HCT116 (cell line): ENCODE measurements at regions not wholly inside any gene's neighbourhood (a gene's known extent, or its start where the extent isn't known, plus 50 kb on each side); places are given as distances from the start of the nearest gene placed in this dataset.

Experiments used
- EZH2 ChIP-seq: fragments of 200-600 bp; sonication (generic); IDR thresholded peaks from 2 replicates; pipeline ENCODE4 v1.6.1; 2017; ENCODE audit warnings: antibody characterized with exemption, mixed run types
- EZH2phosphoT487 ChIP-seq: fragments of 200-600 bp; IDR thresholded peaks from 2 replicates; pipeline ENCODE4 v1.6.1; 2018; ENCODE audit warnings: antibody characterized with exemption, borderline replicate concordance
- JUND ChIP-seq: IDR thresholded peaks from 2 replicates; pipeline ENCODE4 v1.6.1; 2012
- POLR2A ChIP-seq: IDR thresholded peaks from 2 replicates; pipeline ENCODE4 v1.7.0; 2011; ENCODE audit warnings: borderline replicate concordance; ENCODE audit not compliant: insufficient read depth, insufficient read length; ENCODE audit errors: extremely low read depth
- POLR2AphosphoS5 ChIP-seq: IDR thresholded peaks from 2 replicates; pipeline ENCODE4 v1.6.1; 2011; ENCODE audit warnings: mild to moderate bottlenecking, low read depth, low read length, moderate library complexity
- RAD21 ChIP-seq: IDR thresholded peaks from 2 replicates; pipeline ENCODE4 v1.6.1; 2012; ENCODE audit warnings: low read depth, mild to moderate bottlenecking
- REST ChIP-seq: IDR thresholded peaks from 2 replicates; pipeline ENCODE4 v1.6.1; 2012; ENCODE audit warnings: low read depth
- SP1 ChIP-seq: IDR thresholded peaks from 2 replicates; pipeline ENCODE4 v1.6.1; 2012; ENCODE audit warnings: low read depth
- SRF ChIP-seq: IDR thresholded peaks from 2 replicates; pipeline ENCODE4 v1.6.1; 2012; ENCODE audit warnings: low read depth
- TCF7L2 ChIP-seq: IDR thresholded peaks from 2 replicates; pipeline ENCODE4 v1.7.0; 2011; ENCODE audit warnings: borderline replicate concordance, inconsistent platforms; ENCODE audit not compliant: insufficient read depth, insufficient read length; ENCODE audit errors: extremely low read depth
- YY1 ChIP-seq: IDR thresholded peaks from 2 replicates; pipeline ENCODE4 v1.6.1; 2011; ENCODE audit warnings: low read length, low read depth, moderate library complexity, mild to moderate bottlenecking; ENCODE audit not compliant: insufficient replicate concordance; ENCODE audit errors: extremely low read depth
- ZNF274 ChIP-seq: fragments of 200-500 bp; sonication (Bioruptor generic); IDR thresholded peaks from 2 replicates; pipeline ENCODE4 v1.6.1; 2014; ENCODE audit warnings: mild to moderate bottlenecking, low read depth, low read length, inconsistent platforms
- TF ChIP-seq, protein P1 (sequence below), 3 experiments: fragments of 200-600 bp in 1 of 3; sonication (generic) in 1 of 3; IDR thresholded peaks in 2 of 3; conservative IDR thresholded peaks in 1 of 3; 2 replicates each; pipeline ENCODE4 v1.5.1; 2012 to 2017; ENCODE audit warnings: low read depth in 2 of 3, low read length in 2 of 3, antibody characterized with exemption in 1 of 3, borderline replicate concordance in 1 of 3, control low read depth in 1 of 3, mild to moderate bottlenecking in 1 of 3, mixed read lengths in 1 of 3, mixed run types in 1 of 3, moderate library complexity in 1 of 3; ENCODE audit not compliant: insufficient read depth in 1 of 3

GRCh38 chr5:30347858-30348257 is 845.6 kb upstream of the CDH6 start:
- TF ChIP-seq, protein P1, sequence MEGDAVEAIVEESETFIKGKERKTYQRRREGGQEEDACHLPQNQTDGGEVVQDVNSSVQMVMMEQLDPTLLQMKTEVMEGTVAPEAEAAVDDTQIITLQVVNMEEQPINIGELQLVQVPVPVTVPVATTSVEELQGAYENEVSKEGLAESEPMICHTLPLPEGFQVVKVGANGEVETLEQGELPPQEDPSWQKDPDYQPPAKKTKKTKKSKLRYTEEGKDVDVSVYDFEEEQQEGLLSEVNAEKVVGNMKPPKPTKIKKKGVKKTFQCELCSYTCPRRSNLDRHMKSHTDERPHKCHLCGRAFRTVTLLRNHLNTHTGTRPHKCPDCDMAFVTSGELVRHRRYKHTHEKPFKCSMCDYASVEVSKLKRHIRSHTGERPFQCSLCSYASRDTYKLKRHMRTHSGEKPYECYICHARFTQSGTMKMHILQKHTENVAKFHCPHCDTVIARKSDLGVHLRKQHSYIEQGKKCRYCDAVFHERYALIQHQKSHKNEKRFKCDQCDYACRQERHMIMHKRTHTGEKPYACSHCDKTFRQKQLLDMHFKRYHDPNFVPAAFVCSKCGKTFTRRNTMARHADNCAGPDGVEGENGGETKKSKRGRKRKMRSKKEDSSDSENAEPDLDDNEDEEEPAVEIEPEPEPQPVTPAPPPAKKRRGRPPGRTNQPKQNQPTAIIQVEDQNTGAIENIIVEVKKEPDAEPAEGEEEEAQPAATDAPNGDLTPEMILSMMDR (IDR thresholded peaks at IDR 0.05 in 2 of 3, conservative IDR thresholded peaks at IDR 0.05 in 1 of 3; ENCODE audit: borderline replicate concordance in 1 of 3, insufficient read depth in 1 of 3, low read depth in 2 of 3, low read length in 2 of 3), result no peak
- TF ChIP-seq POLR2A (no peak), YY1 (no peak), ZNF274 (no peak), REST (no peak), POLR2AphosphoS5 (no peak), TCF7L2 (no peak), EZH2phosphoT487 (no peak), SP1 (no peak), EZH2 (no peak), JUND (no peak), RAD21 (no peak), SRF (no peak)
